ENCODE measurements at regions not wholly inside any gene's neighbourhood (a gene's known extent, or its start where the extent isn't known, plus 50 kb on each side); places are given as distances from the start of the nearest gene placed in this dataset.

DNA sequence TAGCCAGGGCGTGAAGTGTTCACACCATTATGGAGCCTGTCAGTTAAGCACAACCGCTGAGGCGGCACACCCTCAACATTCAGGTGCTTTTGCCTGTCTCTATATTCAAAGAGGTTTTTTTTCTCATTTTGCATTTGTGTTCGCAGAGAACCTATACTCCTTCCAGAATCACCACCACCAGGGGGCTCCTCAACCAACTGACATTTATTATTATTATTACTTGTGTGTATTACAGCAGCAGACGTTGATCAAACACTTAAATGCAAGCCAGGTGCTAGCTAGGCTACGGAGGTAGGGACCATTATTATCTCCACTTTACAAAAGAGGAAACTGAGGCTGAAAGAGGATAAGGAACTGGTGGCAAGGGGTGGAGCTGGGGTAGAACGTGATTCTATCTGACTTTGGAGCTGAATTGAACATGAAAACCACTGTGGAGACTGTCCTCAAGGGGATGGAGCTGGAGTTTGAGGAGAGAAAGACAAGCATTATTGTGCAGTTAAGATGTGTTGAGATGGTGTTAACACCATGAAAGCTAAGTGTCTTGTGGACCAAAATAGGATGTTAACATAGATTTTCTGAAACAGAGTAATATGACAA, 133.8 kb upstream of the PLXNA4 start (continued):
- no peak for TF ChIP-seq RXRA (IDR thresholded peaks at IDR 0.05; ENCODE audit: borderline replicate concordance, low read depth)
- no peak for TF ChIP-seq YY1 (IDR thresholded peaks at IDR 0.05; ENCODE audit: low read depth)
- TF ChIP-seq RAD21 (IDR thresholded peaks at IDR 0.05; ENCODE audit: low read length) = peak; percentile 60
- no peak for TF ChIP-seq JUND (IDR thresholded peaks at IDR 0.05)

DNA sequence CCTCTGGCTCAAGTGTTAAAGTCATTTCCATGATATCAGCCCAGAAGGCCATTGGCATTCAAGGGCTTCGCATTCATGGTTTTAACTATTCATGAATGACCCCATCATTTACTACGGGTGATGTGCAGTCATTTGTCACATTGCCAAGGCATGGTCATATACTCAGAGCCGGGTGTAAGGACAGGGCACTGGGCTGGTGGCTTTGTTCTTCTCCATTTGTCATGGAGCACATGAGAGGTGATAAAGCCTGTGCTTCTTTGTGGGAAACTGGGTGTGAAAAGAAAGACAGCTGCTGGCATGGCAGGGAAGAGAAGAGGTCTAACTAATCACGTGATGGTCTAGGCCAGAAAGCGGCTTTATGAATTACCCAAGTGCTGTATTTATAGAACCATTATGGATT, 132.2 kb upstream of the PLXNA4 start:
- WGBS (ENCODE audit: low lambda C conversion rate) = 68% methylated on average over 5 of the region's 5 CpGs
- CTCF ChIA-PET = no interaction called here

DNA sequence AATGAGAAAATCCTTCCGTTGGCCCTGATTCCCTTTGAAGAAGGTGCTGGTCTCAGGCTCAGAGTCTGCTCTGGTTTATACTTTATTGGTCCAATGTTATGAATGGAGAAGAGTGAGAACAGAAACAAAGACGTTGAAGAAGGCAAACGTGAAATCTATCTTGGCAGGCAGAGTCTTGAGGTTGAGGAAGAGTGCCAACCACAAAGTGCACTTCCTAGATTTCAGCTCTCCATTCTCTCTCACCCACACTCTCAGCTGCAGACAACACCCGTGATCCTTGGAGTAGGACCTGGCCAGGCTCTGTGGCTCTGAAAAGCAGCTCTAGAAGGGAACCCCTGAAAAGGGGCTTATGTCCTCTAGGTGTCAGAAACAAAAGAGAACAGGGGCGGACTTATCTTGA, 128.9 kb upstream of the PLXNA4 start:
- H3K4me2 ChIP-seq = no peak overlapping the region
- H3K9me3 ChIP-seq = no peaks in the 10 kb centered on the region
- ChIA-PET POLR2A (no interaction called here), CTCF (no interaction called here)
- H3K4me3 ChIP-seq (ENCODE audit: low read depth in 2 of 2, low read length in 1 of 2) = no peak overlapping the region
- WGBS (ENCODE audit: low lambda C conversion rate) = 41% methylated on average over 5 of the region's 5 CpGs
- TF ChIP-seq, protein P1, sequence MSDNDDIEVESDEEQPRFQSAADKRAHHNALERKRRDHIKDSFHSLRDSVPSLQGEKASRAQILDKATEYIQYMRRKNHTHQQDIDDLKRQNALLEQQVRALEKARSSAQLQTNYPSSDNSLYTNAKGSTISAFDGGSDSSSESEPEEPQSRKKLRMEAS (IDR thresholded peaks at IDR 0.05; ENCODE audit: low read depth) = no peak
- TF ChIP-seq, protein P2, sequence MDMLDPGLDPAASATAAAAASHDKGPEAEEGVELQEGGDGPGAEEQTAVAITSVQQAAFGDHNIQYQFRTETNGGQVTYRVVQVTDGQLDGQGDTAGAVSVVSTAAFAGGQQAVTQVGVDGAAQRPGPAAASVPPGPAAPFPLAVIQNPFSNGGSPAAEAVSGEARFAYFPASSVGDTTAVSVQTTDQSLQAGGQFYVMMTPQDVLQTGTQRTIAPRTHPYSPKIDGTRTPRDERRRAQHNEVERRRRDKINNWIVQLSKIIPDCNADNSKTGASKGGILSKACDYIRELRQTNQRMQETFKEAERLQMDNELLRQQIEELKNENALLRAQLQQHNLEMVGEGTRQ (IDR thresholded peaks at IDR 0.05; ENCODE audit: borderline replicate concordance, low read depth, low read length) = no peak
- TF ChIP-seq GATA2 (CRISPR knock-in tag; IDR thresholded peaks at IDR 0.05) (no peak), GABPA (IDR thresholded peaks at IDR 0.05; ENCODE audit: low read depth) (no peak), MXI1 (IDR thresholded peaks at IDR 0.05; ENCODE audit: low read depth, low read length) (no peak), TAF1 (IDR thresholded peaks at IDR 0.05; ENCODE audit: borderline replicate concordance, low read depth, low read length) (no peak), POLR2AphosphoS5 (IDR thresholded peaks at IDR 0.05; ENCODE audit: low read depth, low read length) (no peak), RXRA (IDR thresholded peaks at IDR 0.05; ENCODE audit: borderline replicate concordance, low read depth) (no peak), YY1 (IDR thresholded peaks at IDR 0.05; ENCODE audit: low read depth) (no peak), MEF2A (IDR thresholded peaks at IDR 0.05; ENCODE audit: borderline replicate concordance, low read depth) (no peak), EZH2phosphoT487 (IDR thresholded peaks at IDR 0.05; ENCODE audit: borderline replicate concordance, low read depth) (no peak), CHD2 (IDR thresholded peaks at IDR 0.05; ENCODE audit: low read length, partially characterized antibody) (no peak), TEAD4 (IDR thresholded peaks at IDR 0.05; ENCODE audit: borderline replicate concordance, insufficient read depth) (no peak), NRF1 (IDR thresholded peaks at IDR 0.05; ENCODE audit: low read depth, low read length) (no peak)
- TF ChIP-seq, protein P3, sequence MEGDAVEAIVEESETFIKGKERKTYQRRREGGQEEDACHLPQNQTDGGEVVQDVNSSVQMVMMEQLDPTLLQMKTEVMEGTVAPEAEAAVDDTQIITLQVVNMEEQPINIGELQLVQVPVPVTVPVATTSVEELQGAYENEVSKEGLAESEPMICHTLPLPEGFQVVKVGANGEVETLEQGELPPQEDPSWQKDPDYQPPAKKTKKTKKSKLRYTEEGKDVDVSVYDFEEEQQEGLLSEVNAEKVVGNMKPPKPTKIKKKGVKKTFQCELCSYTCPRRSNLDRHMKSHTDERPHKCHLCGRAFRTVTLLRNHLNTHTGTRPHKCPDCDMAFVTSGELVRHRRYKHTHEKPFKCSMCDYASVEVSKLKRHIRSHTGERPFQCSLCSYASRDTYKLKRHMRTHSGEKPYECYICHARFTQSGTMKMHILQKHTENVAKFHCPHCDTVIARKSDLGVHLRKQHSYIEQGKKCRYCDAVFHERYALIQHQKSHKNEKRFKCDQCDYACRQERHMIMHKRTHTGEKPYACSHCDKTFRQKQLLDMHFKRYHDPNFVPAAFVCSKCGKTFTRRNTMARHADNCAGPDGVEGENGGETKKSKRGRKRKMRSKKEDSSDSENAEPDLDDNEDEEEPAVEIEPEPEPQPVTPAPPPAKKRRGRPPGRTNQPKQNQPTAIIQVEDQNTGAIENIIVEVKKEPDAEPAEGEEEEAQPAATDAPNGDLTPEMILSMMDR (IDR thresholded peaks at IDR 0.05) = no peak
- TF ChIP-seq, protein P4, sequence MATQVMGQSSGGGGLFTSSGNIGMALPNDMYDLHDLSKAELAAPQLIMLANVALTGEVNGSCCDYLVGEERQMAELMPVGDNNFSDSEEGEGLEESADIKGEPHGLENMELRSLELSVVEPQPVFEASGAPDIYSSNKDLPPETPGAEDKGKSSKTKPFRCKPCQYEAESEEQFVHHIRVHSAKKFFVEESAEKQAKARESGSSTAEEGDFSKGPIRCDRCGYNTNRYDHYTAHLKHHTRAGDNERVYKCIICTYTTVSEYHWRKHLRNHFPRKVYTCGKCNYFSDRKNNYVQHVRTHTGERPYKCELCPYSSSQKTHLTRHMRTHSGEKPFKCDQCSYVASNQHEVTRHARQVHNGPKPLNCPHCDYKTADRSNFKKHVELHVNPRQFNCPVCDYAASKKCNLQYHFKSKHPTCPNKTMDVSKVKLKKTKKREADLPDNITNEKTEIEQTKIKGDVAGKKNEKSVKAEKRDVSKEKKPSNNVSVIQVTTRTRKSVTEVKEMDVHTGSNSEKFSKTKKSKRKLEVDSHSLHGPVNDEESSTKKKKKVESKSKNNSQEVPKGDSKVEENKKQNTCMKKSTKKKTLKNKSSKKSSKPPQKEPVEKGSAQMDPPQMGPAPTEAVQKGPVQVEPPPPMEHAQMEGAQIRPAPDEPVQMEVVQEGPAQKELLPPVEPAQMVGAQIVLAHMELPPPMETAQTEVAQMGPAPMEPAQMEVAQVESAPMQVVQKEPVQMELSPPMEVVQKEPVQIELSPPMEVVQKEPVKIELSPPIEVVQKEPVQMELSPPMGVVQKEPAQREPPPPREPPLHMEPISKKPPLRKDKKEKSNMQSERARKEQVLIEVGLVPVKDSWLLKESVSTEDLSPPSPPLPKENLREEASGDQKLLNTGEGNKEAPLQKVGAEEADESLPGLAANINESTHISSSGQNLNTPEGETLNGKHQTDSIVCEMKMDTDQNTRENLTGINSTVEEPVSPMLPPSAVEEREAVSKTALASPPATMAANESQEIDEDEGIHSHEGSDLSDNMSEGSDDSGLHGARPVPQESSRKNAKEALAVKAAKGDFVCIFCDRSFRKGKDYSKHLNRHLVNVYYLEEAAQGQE (IDR thresholded peaks at IDR 0.05; ENCODE audit: low read depth, low read length) = no peak
- TF ChIP-seq, protein P5, sequence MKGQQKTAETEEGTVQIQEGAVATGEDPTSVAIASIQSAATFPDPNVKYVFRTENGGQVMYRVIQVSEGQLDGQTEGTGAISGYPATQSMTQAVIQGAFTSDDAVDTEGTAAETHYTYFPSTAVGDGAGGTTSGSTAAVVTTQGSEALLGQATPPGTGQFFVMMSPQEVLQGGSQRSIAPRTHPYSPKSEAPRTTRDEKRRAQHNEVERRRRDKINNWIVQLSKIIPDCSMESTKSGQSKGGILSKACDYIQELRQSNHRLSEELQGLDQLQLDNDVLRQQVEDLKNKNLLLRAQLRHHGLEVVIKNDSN (IDR thresholded peaks at IDR 0.05; ENCODE audit: borderline replicate concordance, low read depth) = no peak
- no peaks in the 10 kb centered on the region; the same call in 1 of the 2 replicates for H3K27me3 ChIP-seq (ENCODE audit: insufficient read depth)
- H3K27ac ChIP-seq (ENCODE audit: low read depth in 2 of 2, low read length in 1 of 2) = no peak overlapping the region
- no peak for DNase-seq
- no peak overlapping the region for H2AFZ ChIP-seq (ENCODE audit: low read depth)
- H4K20me1 ChIP-seq (ENCODE audit: insufficient read depth) = no peaks in the 10 kb centered on the region
- H3K4me1 ChIP-seq (ENCODE audit: control insufficient read depth in 1 of 2, insufficient read depth in 2 of 2, low read depth in 1 of 2, low read length in 1 of 2) = no peaks in the 10 kb centered on the region
- H3F3A ChIP-seq (replicated peaks; ENCODE audit: insufficient read depth) = no peaks in the 10 kb centered on the region
- H3K36me3 ChIP-seq (replicated peaks in 1 of 2; ENCODE audit: control insufficient read depth in 1 of 2, insufficient read depth in 2 of 2, low read length in 1 of 2) = no peaks in the 10 kb centered on the region
- no peaks in the 10 kb centered on the region for H3K9me2 ChIP-seq
- no peak overlapping the region for H3K9ac ChIP-seq
- H3K79me2 ChIP-seq (ENCODE audit: insufficient read depth) = no peaks in the 10 kb centered on the region

More for the DNA sequence above, 132.2 kb upstream of the PLXNA4 start:
- Histone ChIP-seq H4K20me1 (ENCODE audit: insufficient read depth) (no peaks in the 10 kb centered on the region), H3K9me2 (no peaks in the 10 kb centered on the region), H3K36me3 (replicated peaks in 1 of 2; ENCODE audit: control insufficient read depth in 1 of 2, insufficient read depth in 2 of 2, low read length in 1 of 2) (no peaks in the 10 kb centered on the region), H3K4me2 (no peak overlapping the region), H3K27me3 (ENCODE audit: insufficient read depth) (no peaks in the 10 kb centered on the region; the same call in 1 of the 2 replicates), H3K9ac (no peak overlapping the region), H3K79me2 (ENCODE audit: insufficient read depth) (no peaks in the 10 kb centered on the region), H3K9me3 (no peaks in the 10 kb centered on the region), H3K4me3 (ENCODE audit: low read depth in 2 of 2, low read length in 1 of 2) (no peak overlapping the region), H3F3A (replicated peaks; ENCODE audit: insufficient read depth) (no peaks in the 10 kb centered on the region), H3K27ac (ENCODE audit: low read depth in 2 of 2, low read length in 1 of 2) (no peak overlapping the region), H3K4me1 (ENCODE audit: control insufficient read depth in 1 of 2, insufficient read depth in 2 of 2, low read depth in 1 of 2, low read length in 1 of 2) (no peaks in the 10 kb centered on the region), H2AFZ (ENCODE audit: low read depth) (no peak overlapping the region)
- no peak for DNase-seq
- POLR2A ChIA-PET = no interaction called here
- no peak for TF ChIP-seq JUND (IDR thresholded peaks at IDR 0.05)
